ENCODE measurements at regions not wholly inside any gene's neighbourhood (a gene's known extent, or its start where the extent isn't known, plus 50 kb on each side); places are given as distances from the start of the nearest gene placed in this dataset.
"Not testable (repeated sequence)": the region's sequence is repeated elsewhere in the genome, so short reads cannot be mapped to it uniquely, and the experiment has no call there.

DNA sequence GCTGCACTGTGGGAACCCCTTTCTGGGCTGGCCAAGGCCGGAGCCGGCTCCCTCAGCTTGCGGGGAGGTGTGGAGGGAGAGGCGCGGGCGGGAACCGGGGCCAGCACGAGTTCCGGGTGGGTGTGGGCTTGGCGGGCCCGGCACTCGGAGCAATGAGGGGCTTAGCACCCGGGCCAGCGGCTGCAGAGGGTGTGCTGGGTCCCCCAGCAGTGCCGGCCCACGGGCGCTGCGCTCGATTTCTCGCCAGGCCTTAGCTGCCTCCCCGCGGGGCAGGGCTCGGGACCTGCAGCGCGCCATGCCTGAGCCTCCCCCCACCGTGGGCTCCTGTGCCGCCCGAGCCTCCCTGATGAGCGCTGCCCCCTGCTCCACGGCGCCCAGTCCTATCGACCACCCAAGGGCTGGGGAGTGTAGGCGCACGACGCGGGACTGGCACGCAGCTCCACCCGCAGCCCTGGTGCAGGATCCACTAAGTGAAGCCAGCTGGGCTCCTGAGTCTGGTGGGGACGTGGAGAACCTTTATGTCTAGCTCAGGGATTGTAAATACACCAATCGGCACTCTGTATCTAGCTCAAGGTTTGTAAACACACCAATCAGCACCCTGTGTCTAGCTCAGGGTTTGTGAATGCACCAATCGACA, 180.8 kb upstream of the OTX2 start:
- not testable (repeated sequence) for DNase-seq

- DNase-seq = no peak
Measured at GRCh38 chr14:56989359-56989758, 179.1 kb upstream of the OTX2 start.

DNA sequence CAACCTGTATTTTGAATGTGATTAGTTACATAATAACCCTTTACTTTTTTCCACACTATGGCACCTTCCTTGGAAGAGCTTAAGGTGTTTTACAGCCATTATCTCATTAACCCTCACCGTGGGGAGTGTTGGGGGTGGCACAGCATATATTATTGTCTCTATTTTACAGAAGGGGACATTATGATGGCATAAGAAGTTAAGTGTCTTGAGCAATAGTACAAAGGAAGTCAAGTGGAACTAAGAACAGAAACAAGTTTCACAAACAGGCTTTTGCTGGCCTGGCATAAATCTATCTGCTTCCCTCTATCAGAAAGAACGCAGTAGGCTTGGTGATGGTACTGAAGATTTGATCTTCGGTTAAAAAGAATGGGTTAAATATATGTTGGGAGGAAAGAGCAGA, 169.7 kb upstream of the OTX2 start:
- DNase-seq = no peak

GRCh38 chr14:56976211-56976610, 165.9 kb upstream of the OTX2 start:
- no peak for DNase-seq

- DNase-seq = no peak
Measured at GRCh38 chr14:56975521-56975920, 165.2 kb upstream of the OTX2 start.

DNA sequence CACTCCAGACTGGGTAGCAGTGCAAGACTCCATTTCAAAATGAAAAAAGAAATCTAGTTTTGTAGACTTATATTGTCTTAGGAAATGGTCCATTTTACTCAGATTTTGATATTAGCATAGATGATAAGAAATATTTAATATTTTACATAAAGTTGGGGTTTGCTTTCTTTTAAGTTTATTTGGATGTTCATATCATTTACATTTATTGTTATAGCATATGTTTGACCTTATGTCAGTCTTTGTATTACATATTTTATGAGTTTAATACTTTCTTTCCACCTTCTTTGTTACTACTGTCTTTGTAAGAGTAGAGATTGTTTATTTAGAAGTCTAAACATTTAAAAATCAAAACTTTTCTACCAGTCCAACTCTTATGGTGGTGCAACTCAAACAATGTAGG, 162.7 kb upstream of the OTX2 start:
- no peak for DNase-seq

- DNase-seq = no peak
Measured at GRCh38 chr14:56964895-56965294, 154.6 kb upstream of the OTX2 start.

- DNase-seq = no peak
Measured at GRCh38 chr14:56963381-56963780, 153.1 kb upstream of the OTX2 start.

GRCh38 chr14:56962444-56963080, 152.3 kb upstream of the OTX2 start:
- DNase-seq = no peak

DNA sequence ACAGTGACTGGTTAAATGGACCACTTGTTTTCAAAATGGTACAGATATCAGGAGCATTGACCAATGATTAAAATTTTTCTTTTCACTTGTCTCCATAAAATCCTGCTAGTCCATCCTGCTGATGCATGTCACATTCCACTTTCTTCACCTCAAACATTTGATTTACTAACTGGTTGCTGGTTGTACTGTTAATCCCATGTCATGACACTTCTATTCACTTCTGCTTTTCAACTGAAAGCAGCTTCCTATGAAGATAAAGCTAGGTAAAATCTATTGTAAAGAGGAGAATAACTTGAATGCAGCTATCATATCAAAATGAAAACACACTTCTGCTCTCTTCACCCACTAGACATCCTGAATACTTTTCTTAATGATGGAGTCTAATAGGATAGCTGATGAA, 149.6 kb upstream of the OTX2 start:
- no peak for DNase-seq

- no peak for DNase-seq
Measured at GRCh38 chr14:56959121-56959520, 148.8 kb upstream of the OTX2 start.

DNA sequence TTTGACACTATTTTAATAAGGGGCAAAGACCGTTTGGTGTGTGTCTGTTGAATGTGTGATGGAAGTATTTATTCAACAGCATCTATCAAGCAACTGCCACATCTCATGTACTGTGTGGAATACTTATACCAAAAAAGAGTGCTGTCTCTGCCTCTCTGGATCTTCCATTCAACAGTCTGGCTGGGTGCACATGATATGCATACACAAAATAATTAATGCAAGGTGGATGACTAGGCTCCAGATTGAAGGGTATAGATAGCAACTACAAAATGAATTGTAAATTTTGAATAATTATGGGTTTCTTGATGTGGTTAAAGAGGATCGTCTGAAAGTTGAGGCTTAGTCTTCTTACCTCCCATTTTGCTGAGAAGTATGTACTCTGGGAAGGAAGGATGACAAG, 145.9 kb upstream of the OTX2 start:
- DNase-seq = no peak

DNA sequence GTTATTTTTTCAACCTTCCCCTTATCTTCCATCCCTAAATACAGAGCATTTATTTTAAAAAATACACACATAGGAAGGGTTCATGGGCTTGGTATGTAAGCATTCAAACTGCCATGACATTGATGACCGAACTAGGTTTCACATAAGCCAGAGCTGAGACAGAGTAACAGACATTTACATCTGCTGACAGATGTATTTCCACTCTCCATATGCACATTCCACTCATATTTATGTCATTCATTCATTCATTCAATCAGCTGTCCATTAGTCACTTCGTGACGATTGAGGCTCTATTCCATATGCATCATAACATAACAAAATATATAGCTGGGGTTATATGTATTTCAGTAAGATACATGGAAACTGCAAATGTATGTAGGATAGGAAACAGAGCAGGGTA, 145.5 kb upstream of the OTX2 start:
- DNase-seq = no peak

DNA sequence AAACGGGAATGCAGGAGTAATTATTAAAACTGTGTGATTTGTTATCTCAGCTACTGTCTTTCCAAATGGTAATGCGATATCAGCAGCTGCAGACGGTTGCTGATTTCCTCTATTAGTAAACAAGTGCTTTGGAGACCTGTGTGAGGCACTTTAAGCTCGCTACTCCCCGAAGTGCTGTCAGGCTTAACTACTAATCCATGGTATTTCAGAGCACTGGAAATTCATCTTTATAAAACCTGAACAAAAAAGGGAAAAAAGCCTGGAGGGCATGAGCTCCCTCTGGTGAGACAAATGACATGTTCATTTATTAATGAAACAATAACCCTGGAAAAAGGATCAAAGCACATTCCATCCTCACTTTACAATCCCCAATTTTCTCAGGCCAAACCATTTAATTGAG, 143.6 kb upstream of the OTX2 start:
- DNase-seq = no peak

DNA sequence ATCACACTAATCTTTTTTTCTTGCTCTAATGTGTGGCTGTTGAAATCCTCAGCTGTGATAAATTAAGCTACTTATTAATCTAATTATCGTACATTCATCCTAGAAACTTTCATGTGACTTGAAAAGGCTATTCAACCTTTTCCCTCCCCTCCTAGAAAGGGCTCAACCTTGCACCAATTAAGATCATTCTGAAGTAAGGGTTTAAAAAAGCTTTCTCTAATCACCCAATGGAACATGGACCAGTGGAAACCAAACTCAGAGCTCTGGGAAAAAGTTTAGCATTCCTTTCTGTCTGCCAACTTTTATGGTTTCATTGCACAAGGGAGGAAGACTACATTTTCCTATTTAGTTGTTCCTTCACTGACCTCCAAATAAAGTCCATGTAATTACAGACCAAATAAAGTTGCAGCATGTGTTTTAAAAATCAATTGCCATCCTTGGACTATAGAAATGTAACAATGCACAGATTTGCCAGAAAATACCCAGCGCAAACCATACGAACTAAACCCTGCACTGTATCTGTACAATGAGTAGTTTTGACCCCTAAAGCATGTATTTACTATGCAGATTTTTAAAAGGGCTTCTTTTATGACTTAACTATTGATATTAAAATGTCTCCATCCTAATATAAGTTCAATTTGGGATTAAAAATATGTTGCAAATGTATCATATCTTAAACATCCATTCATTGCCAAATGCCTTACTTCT, 142.6 kb upstream of the OTX2 start:
- DNase-seq = no peak

- no peak for DNase-seq
Measured at GRCh38 chr14:56949828-56950227, 139.5 kb upstream of the OTX2 start.

- DNase-seq = no peak
Measured at GRCh38 chr14:56945291-56945690, 135.0 kb upstream of the OTX2 start.

- DNase-seq = no peak
Measured at GRCh38 chr14:56944397-56944796, 134.1 kb upstream of the OTX2 start.

DNA sequence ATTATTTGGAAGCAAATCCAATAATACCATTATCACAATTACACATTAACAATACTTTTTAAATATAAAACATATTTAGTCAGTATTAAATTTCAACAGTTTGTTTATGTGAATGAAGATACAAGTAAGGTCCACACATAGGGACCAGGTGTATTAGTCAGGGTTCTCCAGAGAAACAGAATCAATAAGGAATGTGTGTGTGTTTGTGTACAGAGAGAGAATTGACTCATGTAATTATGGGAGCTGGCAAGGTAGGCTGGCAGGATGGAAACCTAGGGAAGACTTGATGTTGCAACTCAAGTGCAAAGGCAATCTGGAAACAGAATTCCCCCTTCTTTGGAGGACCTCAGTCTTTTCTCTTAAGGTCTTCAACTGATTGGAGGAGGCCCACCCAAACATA, 123.2 kb upstream of the OTX2 start:
- DNase-seq = no peak

GRCh38 chr14:56918849-56919574, 108.7 kb upstream of the OTX2 start:
- DNase-seq = no peak

DNA sequence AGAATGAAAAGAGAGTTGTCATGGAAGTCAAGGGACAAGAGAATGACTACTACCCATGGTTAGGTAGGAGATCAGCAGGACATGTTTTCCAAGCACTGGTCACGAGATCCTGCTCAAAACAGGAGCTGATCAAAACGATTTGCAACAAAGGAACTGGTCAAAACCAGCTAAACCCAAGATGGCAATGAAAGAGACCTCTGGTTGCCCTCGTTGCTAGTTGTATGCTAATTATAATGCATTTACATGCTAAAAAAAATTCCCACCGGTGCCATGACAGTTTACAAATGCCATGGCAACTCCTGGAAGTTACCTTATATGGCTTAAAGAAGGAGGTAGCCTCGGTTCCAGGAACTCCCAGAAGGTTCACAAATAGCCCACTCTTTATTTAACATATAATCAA, 95.0 kb upstream of the OTX2 start:
- no peak for DNase-seq

DNA sequence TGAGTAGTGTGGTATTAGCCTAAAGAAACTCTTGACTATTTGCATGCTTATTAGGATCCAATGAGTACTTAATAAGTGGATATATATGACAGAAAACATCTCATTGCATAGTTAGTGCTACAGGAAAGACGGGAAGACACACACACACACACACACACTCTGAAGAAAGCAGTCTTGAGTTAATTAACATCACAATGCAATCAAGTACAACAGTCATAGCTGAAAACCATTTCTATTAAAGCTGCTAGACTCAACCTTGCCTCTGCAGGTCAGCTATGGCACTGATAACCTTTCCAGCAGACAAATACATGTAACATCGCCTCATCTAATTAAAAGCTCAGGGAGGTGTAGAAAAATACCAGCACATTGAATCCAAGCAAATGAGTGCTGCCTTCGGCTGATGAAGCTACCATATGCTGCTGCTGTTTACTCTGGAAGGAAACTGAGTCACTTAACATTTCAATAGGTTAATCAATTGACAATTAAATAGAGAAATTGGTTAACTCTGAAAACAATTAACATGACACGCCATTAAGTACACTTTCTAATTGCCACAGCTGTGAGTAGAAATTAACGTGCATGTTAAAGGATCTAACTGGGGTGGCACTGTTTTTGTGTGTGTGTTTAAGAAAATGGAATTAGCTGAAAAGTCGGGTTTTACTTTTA, 93.2 kb upstream of the OTX2 start:
- DNase-seq = no peak

- no peak for DNase-seq
Measured at GRCh38 chr14:56902385-56902784, 92.1 kb upstream of the OTX2 start.

Data from NCI-H345 (cell line).